NCI-H1694 treated with DMSO at 0.1 percent for 48 hours (cell line): ENCODE measurements at regions not wholly inside any gene's neighbourhood (a gene's known extent, or its start where the extent isn't known, plus 50 kb on each side); places are given as distances from the start of the nearest gene placed in this dataset.

Experiments used
- DNase-seq: peaks from one replicate; lab custom pipeline; 2025; lab: John Stamatoyannopoulos, UW

GRCh38 chr2:12587729-12588522 lies 128.8 kb upstream of the TRIB2 start:
- no peak for DNase-seq

GRCh38 chr2:12588986-12589385 lies 127.8 kb upstream of the TRIB2 start:
- no peak for DNase-seq

GRCh38 chr2:12589802-12590320 lies 126.9 kb upstream of the TRIB2 start:
- no peak for DNase-seq

GRCh38 chr2:12592296-12592695 lies 124.4 kb upstream of the TRIB2 start:
- no peak for DNase-seq

- no peak for DNase-seq
Measured at GRCh38 chr2:12594590-12594989, 122.1 kb upstream of the TRIB2 start.

- no peak for DNase-seq
Measured at GRCh38 chr2:12596771-12597170, 120.0 kb upstream of the TRIB2 start.

- no peak for DNase-seq
Measured at GRCh38 chr2:12597610-12598009, 119.1 kb upstream of the TRIB2 start.

- DNase-seq, result no peak
Measured at GRCh38 chr2:12602661-12603060, 114.1 kb upstream of the TRIB2 start.

GRCh38 chr2:12603781-12604295 lies 112.9 kb upstream of the TRIB2 start:
- DNase-seq, result no peak

GRCh38 chr2:12604341-12604740 lies 112.4 kb upstream of the TRIB2 start:
- no peak for DNase-seq

GRCh38 chr2:12605366-12605765 lies 111.4 kb upstream of the TRIB2 start:
- no peak for DNase-seq

- DNase-seq, result no peak
Measured at GRCh38 chr2:12605936-12606335, 110.8 kb upstream of the TRIB2 start.

- DNase-seq, result no peak
Measured at GRCh38 chr2:12606472-12607000, 110.2 kb upstream of the TRIB2 start.

- no peak for DNase-seq
Measured at GRCh38 chr2:12607971-12608370, 108.8 kb upstream of the TRIB2 start.

GRCh38 chr2:12610314-12610713 lies 106.4 kb upstream of the TRIB2 start:
- DNase-seq, result no peak

- no peak for DNase-seq
Measured at GRCh38 chr2:12612168-12612567, 104.6 kb upstream of the TRIB2 start.

- peak; percentile 23 for DNase-seq
Measured at GRCh38 chr2:12612671-12613070, 104.1 kb upstream of the TRIB2 start.

GRCh38 chr2:12613137-12613835 lies 103.5 kb upstream of the TRIB2 start:
- DNase-seq, result peak; percentile 59

GRCh38 chr2:12615509-12615908 lies 101.2 kb upstream of the TRIB2 start:
- no peak for DNase-seq

GRCh38 chr2:12616456-12617156 lies 100.1 kb upstream of the TRIB2 start:
- DNase-seq, result no peak

GRCh38 chr2:12617366-12617765 lies 99.4 kb upstream of the TRIB2 start:
- DNase-seq, result no peak

- DNase-seq, result no peak
Measured at GRCh38 chr2:12617853-12618252, 98.9 kb upstream of the TRIB2 start.
